Parathyroid adenoma (tissue), 2 donors: ENCODE measurements at regions not wholly inside any gene's neighbourhood (a gene's known extent, or its start where the extent isn't known, plus 50 kb on each side); places are given as distances from the start of the nearest gene placed in this dataset.

Source experiments
- H2AFZ ChIP-seq: fragments of 300-600 bp; sonication (generic); one replicate; pipeline ENCODE4 v1.7.0; 2017; ENCODE audit warnings: antibody characterized with exemption, mild to moderate bottlenecking
- H3K27ac ChIP-seq: fragments of 300-600 bp; sonication (generic); one replicate; pipeline ENCODE4 v1.7.0; 2017
- H3K27me3 ChIP-seq: fragments of 300-600 bp; sonication (generic); one replicate; pipeline ENCODE4 v1.7.0; 2017; ENCODE audit warnings: low read length; ENCODE audit not compliant: control insufficient read depth, insufficient read depth
- H3K36me3 ChIP-seq: fragments of 300-600 bp; sonication (generic); one replicate; pipeline ENCODE4 v1.7.0; 2017; ENCODE audit warnings: low read length; ENCODE audit not compliant: control insufficient read depth, insufficient read depth
- H3K4me1 ChIP-seq: fragments of 300-600 bp; sonication (generic); one replicate; pipeline ENCODE4 v1.7.0; 2017; ENCODE audit warnings: control low read depth
- H3K4me2 ChIP-seq: fragments of 300-600 bp; sonication (generic); one replicate; pipeline ENCODE4 v1.7.0; 2017; ENCODE audit warnings: low read length
- H3K4me3 ChIP-seq: fragments of 300-600 bp; sonication (generic); one replicate; pipeline ENCODE4 v1.7.0; 2017; ENCODE audit warnings: low read depth, low read length
- H3K79me2 ChIP-seq: fragments of 300-600 bp; sonication (generic); one replicate; pipeline ENCODE4 v1.7.0; 2017; ENCODE audit warnings: control low read depth
- H3K9ac ChIP-seq: fragments of 300-600 bp; sonication (generic); one replicate; pipeline ENCODE4 v1.7.0; 2017; ENCODE audit warnings: mild to moderate bottlenecking
- H3K9me3 ChIP-seq: fragments of 300-600 bp; sonication (generic); one replicate; pipeline ENCODE4 v1.7.0; 2017; ENCODE audit warnings: low read length; ENCODE audit not compliant: control insufficient read depth
- CTCF ChIP-seq: fragments of 300-600 bp; sonication (generic); IDR thresholded peaks from one replicate; pipeline ENCODE4 v1.7.0; 2017; ENCODE audit warnings: antibody characterized with exemption, mild to moderate bottlenecking
- donor health status: primary hyperparathyroidism.

DNA sequence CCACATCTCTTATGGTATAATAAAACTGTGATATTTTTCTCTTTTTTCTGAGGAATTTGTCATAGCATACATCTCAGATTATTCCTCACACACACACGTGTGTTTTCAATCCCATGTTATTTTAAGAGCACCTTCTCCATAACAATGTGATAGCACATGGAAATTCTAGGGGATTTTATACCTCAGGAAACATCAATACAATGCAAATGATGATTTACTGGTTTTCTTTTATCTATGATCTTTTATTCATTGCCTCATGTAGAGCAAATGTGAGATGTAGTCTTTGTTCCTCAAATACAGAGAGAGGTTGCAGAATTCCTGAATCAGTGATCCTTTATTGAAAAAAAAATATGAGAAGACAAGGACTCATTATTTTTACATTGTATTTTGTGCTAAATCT, 128.3 kb upstream of the ROBO1 start:
- no peak overlapping the region for H3K4me2 ChIP-seq
- no peak overlapping the region for H3K27ac ChIP-seq
- H3K4me1 ChIP-seq: no peaks in the 10 kb centered on the region
- H3K9me3 ChIP-seq: no peaks in the 10 kb centered on the region
- H2AFZ ChIP-seq: no peak overlapping the region
- no peaks in the 10 kb centered on the region for H3K36me3 ChIP-seq
- H3K4me3 ChIP-seq: no peak overlapping the region
- no peak overlapping the region for H3K9ac ChIP-seq
- no peak for TF ChIP-seq CTCF
- no peaks in the 10 kb centered on the region for H3K79me2 ChIP-seq
- H3K27me3 ChIP-seq: no peaks in the 10 kb centered on the region

DNA sequence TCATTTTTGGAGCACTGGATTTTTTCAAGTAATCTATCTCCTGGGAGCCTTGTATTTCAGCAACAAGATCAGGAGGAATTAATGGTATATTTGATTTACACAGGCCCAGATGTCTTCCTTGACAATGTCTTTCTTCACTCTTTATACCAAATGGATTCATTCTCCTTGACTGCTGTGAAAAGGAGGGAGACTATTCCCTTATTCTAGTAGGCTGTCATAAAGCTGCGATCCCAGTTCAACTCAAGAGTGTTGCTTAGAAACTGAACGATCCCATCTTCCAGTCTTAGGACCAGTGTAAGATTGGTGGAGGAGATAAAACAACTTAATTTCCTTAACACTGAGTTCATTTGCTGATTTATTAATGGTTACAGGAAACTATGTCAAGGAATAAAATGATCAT, 119.4 kb upstream of the ROBO1 start:
- no peak overlapping the region for H3K27ac ChIP-seq
- H3K9ac ChIP-seq: no peak overlapping the region
- H3K27me3 ChIP-seq: no peaks in the 10 kb centered on the region
- H3K4me2 ChIP-seq: no peak overlapping the region
- TF ChIP-seq CTCF: no peak
- no peaks in the 10 kb centered on the region for H3K36me3 ChIP-seq
- H2AFZ ChIP-seq: no peak overlapping the region
- no peaks in the 10 kb centered on the region for H3K4me1 ChIP-seq
- no peak overlapping the region for H3K4me3 ChIP-seq
- no peaks in the 10 kb centered on the region for H3K9me3 ChIP-seq
- H3K79me2 ChIP-seq: no peaks in the 10 kb centered on the region

DNA sequence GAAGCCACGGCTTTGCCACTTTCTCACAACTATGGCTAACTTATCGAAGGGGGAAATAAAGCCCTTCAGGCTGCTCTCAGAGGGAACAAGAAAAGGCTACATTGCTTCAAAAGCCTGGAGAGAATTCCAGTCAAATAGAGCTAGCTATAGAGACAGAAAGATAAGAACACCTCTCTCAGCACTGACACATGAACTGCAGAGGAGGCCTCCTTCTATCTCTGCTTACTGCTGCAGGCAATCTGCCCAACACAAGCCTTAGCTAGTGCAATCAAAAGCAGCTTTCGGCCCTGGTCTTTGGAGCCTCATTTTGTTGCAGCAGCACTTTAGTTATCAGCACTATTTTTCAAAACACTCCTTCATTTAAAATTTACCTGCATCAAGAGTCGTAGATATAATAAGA, 118.4 kb upstream of the ROBO1 start:
- H3K4me1 ChIP-seq: no peaks in the 10 kb centered on the region
- no peaks in the 10 kb centered on the region for H3K27me3 ChIP-seq
- H3K4me3 ChIP-seq: no peak overlapping the region
- no peak overlapping the region for H3K27ac ChIP-seq
- no peaks in the 10 kb centered on the region for H3K79me2 ChIP-seq
- no peak overlapping the region for H3K4me2 ChIP-seq
- H3K9ac ChIP-seq: no peak overlapping the region
- no peak for TF ChIP-seq CTCF
- H2AFZ ChIP-seq: no peak overlapping the region
- no peaks in the 10 kb centered on the region for H3K36me3 ChIP-seq
- no peaks in the 10 kb centered on the region for H3K9me3 ChIP-seq

DNA sequence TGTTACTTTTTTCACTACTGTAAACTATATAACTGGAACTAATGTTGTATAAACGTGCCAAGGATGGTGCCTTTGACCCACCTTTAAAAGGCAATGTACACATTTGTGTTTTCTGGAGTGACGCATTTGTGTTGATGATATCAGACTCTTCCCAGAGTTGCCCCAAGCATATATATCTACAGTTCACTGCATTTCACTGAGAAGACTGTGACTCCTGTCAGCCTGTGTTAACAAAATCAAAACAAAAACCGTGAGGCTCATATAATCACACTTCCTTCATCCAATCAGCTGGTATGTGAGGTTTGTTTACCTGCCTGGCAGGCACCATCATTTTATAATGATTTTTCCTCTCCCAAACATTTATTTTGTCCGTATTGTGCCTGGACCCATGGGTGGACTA, 117.6 kb upstream of the ROBO1 start:
- Histone ChIP-seq H3K9ac (no peak overlapping the region), H3K4me1 (no peaks in the 10 kb centered on the region), H3K27me3 (no peaks in the 10 kb centered on the region), H3K4me3 (no peak overlapping the region), H3K27ac (no peak overlapping the region), H2AFZ (no peak overlapping the region), H3K4me2 (no peak overlapping the region), H3K79me2 (no peaks in the 10 kb centered on the region), H3K36me3 (no peaks in the 10 kb centered on the region), H3K9me3 (no peaks in the 10 kb centered on the region)
- no peak for TF ChIP-seq CTCF

GRCh38 chr3:79884354-79884753, 116.6 kb upstream of the ROBO1 start:
- H3K4me2 ChIP-seq: no peak overlapping the region
- no peak overlapping the region for H3K27ac ChIP-seq
- no peaks in the 10 kb centered on the region for H3K79me2 ChIP-seq
- H3K9ac ChIP-seq: no peak overlapping the region
- H2AFZ ChIP-seq: no peak overlapping the region
- no peaks in the 10 kb centered on the region for H3K9me3 ChIP-seq
- TF ChIP-seq CTCF: no peak
- no peaks in the 10 kb centered on the region for H3K36me3 ChIP-seq
- H3K4me3 ChIP-seq: no peak overlapping the region
- no peaks in the 10 kb centered on the region for H3K27me3 ChIP-seq
- no peaks in the 10 kb centered on the region for H3K4me1 ChIP-seq
